Mesothelial cell of epicardium (in vitro differentiated cells): ENCODE measurements at regions not wholly inside any gene's neighbourhood (a gene's known extent, or its start where the extent isn't known, plus 50 kb on each side); places are given as distances from the start of the nearest gene placed in this dataset.
A peak's percentile ranks its signal among the peaks of the same experiment; 100 is the strongest.

ENCODE experiments used
- DNase-seq, 2 experiments: peaks; one replicate each; pipeline ENCODE4 v3.0.0; 2021; ENCODE audit warnings: low spot score in 2 of 2; ENCODE audit not compliant: unreplicated experiment in 2 of 2
- H3K27ac Mint-ChIP-seq: 2 replicates; pipeline ENCODE4 v1.8.0; 2021; ENCODE audit warnings: mixed read lengths
- H3K27me3 Mint-ChIP-seq: 2 replicates; pipeline ENCODE4 v1.8.0; 2021; ENCODE audit warnings: low read depth, mixed read lengths
- H3K36me3 Mint-ChIP-seq: 2 replicates; pipeline ENCODE4 v1.8.0; 2021; ENCODE audit warnings: mixed read lengths
- H3K4me1 Mint-ChIP-seq: 2 replicates; pipeline ENCODE4 v1.8.0; 2021; ENCODE audit warnings: mixed read lengths
- H3K4me3 Mint-ChIP-seq: 2 replicates; pipeline ENCODE4 v1.8.0; 2021; ENCODE audit warnings: mild to moderate bottlenecking, moderate library complexity, mixed read lengths
- H3K9me3 Mint-ChIP-seq: 2 replicates; pipeline ENCODE4 v1.8.0; 2021; ENCODE audit warnings: mixed read lengths
- TF ChIP-seq, protein P1 (sequence below): fragments of 200-600 bp; sonication (generic); IDR thresholded peaks from one replicate; pipeline ENCODE4 v1.5.0; 2021; ENCODE audit warnings: antibody characterized with exemption; ENCODE audit not compliant: unreplicated experiment

DNA sequence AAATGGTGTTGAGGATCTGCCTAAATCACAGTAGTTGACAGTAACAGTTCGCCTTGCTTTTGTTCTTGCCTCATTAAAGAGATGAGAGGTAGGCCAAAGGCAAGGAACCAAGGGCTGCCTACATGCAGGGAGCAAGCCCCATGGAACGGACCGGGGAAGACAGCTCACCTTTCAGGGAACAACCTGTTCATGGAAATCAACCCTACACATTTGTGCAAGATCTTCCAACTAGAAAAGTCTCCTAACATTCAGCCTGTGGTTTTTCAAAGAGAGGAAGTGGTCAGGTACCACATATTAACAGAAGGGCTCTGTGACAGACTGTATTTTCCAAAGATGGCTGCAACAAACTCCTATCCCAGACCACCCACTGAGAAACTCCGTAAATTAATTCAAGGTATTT lies 1031.8 kb upstream of the NR2F2 start:
- Mint-ChIP-seq H3K4me1 (peaks cover 28% of the 10 kb centered on the region), H3K27ac (no peak overlapping the region), H3K4me3 (no peak overlapping the region), H3K9me3 (peaks cover 11% of the 10 kb centered on the region), H3K27me3 (no peaks in the 10 kb centered on the region), H3K36me3 (peaks cover 5% of the 10 kb centered on the region)
- TF ChIP-seq, protein P1, sequence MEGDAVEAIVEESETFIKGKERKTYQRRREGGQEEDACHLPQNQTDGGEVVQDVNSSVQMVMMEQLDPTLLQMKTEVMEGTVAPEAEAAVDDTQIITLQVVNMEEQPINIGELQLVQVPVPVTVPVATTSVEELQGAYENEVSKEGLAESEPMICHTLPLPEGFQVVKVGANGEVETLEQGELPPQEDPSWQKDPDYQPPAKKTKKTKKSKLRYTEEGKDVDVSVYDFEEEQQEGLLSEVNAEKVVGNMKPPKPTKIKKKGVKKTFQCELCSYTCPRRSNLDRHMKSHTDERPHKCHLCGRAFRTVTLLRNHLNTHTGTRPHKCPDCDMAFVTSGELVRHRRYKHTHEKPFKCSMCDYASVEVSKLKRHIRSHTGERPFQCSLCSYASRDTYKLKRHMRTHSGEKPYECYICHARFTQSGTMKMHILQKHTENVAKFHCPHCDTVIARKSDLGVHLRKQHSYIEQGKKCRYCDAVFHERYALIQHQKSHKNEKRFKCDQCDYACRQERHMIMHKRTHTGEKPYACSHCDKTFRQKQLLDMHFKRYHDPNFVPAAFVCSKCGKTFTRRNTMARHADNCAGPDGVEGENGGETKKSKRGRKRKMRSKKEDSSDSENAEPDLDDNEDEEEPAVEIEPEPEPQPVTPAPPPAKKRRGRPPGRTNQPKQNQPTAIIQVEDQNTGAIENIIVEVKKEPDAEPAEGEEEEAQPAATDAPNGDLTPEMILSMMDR = no peak
- no peak for DNase-seq

- TF ChIP-seq, protein P1 = no peak
- H3K4me3 Mint-ChIP-seq = no peak overlapping the region
- H3K36me3 Mint-ChIP-seq = peaks cover 5% of the 10 kb centered on the region
- H3K27ac Mint-ChIP-seq = no peak overlapping the region
- no peak for DNase-seq
- H3K9me3 Mint-ChIP-seq = peaks cover 11% of the 10 kb centered on the region
- H3K4me1 Mint-ChIP-seq = peaks cover 23% of the 10 kb centered on the region
- no peaks in the 10 kb centered on the region for H3K27me3 Mint-ChIP-seq
Observed at GRCh38 chr15:95300958-95301357, 1029.5 kb upstream of the NR2F2 start.

- TF ChIP-seq, protein P1 = no peak
- Mint-ChIP-seq H3K27ac (no peak overlapping the region), H3K4me1 (peaks cover 10% of the 10 kb centered on the region), H3K4me3 (no peak overlapping the region), H3K9me3 (peaks cover 11% of the 10 kb centered on the region), H3K27me3 (no peaks in the 10 kb centered on the region), H3K36me3 (peaks cover 5% of the 10 kb centered on the region)
- no peak for DNase-seq
Observed at GRCh38 chr15:95302206-95302605, 1028.3 kb upstream of the NR2F2 start.

GRCh38 chr15:95302809-95303208 lies 1027.7 kb upstream of the NR2F2 start:
- no peak overlapping the region for H3K27ac Mint-ChIP-seq
- H3K4me1 Mint-ChIP-seq = peaks cover 8% of the 10 kb centered on the region
- H3K4me3 Mint-ChIP-seq = no peak overlapping the region
- H3K9me3 Mint-ChIP-seq = peaks cover 11% of the 10 kb centered on the region
- no peak for DNase-seq
- TF ChIP-seq, protein P1 = no peak
- peaks cover 5% of the 10 kb centered on the region for H3K36me3 Mint-ChIP-seq
- H3K27me3 Mint-ChIP-seq = no peaks in the 10 kb centered on the region

- TF ChIP-seq, protein P1 = no peak
- no peak for DNase-seq
- Mint-ChIP-seq H3K36me3 (peaks cover 5% of the 10 kb centered on the region), H3K4me1 (peaks cover 8% of the 10 kb centered on the region), H3K27ac (peak overlapping the region; percentile 54), H3K27me3 (no peaks in the 10 kb centered on the region), H3K4me3 (peak overlapping the region; percentile 24), H3K9me3 (peaks cover 11% of the 10 kb centered on the region)
Observed at GRCh38 chr15:95303713-95304112, 1026.8 kb upstream of the NR2F2 start.
